DLD1 (cell line): ENCODE measurements at regions not wholly inside any gene's neighbourhood (a gene's known extent, or its start where the extent isn't known, plus 50 kb on each side); places are given as distances from the start of the nearest gene placed in this dataset.
"Not testable (repeated sequence)": the region's sequence is repeated elsewhere in the genome, so short reads cannot be mapped to it uniquely, and the experiment has no call there.

ENCODE experiments used
- in situ Hi-C: cut with HindIII; loops from 2 replicates; pipeline ENCODE4 v1.10.0; 2017; ENCODE audit warnings: low sequenced_read_pairs

DNA sequence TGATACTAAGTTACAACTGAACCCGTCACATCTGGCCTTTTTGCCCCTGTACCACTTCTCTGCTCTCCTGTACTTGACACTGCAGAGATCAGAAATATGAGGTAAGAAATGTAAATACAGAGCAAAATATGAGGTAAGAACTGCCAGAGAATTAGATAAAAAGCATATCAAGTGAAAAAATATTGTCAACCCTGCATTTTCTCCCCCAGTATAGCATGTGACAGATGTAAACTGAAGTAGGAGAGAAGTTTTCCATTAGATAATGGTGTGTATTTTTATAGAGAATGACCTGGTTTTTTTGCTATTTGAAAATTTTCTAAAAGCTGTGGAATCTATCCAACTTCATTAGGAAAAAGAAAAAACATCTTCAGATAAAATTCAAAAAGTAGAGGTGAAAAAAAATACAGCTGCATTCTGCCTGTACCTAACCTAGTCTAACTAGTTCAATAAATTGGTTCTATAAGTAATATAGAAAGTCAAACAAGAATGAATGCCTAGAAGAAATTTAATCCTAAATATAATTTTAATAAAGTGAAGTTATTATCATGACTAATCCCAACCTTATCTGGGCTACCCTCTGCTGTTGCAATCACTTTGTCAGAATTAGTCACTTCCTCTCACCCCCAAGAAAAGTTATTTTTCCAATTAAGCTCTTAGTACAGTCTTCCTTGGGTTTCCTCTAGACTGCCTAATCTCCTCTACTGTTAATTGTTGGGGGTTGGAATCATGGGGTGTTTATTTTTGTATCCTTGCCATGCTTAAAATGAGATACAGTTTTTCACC is 210.0 kb downstream of the RASSF9 start:
- in situ Hi-C loops = no loop called here

DNA sequence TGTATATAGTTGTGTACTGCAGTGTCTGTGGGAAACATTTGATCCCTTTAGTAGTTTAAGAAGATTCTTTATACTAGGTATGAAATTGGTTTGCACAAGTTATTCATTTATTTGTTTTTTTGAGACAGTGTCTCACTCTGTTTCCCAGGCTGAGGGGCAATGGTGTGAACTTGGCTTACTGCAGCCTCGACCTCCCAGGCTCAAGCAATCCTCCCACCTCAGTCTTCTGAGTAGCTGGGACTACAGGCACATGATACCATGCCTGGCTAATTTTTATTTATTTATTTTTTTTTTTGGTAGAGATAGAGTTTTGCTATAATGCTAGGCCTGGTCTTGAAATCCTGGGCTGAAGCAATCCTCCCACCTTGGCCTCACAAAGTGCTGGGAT is 209.4 kb downstream of the RASSF9 start:
- in situ Hi-C loops = no loop called here

DNA sequence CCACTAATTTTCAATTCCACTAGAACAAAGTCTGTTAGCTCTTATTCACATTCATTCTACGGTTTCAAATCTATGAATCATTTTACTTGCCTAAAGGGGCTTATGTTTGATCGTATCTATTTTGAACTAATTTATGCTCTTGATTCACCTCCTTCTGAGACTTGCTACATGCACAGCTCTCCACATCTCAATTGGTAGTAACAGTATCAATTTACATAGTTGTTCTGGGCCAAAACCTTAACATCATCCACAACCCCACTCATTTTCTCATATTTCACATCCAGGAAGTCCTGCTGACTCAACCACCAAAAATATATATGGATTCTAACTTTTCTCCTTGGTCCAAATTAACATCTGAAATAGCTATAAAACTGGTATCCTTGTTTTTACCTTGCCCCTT is 208.6 kb downstream of the RASSF9 start:
- in situ Hi-C loops = no loop called here

DNA sequence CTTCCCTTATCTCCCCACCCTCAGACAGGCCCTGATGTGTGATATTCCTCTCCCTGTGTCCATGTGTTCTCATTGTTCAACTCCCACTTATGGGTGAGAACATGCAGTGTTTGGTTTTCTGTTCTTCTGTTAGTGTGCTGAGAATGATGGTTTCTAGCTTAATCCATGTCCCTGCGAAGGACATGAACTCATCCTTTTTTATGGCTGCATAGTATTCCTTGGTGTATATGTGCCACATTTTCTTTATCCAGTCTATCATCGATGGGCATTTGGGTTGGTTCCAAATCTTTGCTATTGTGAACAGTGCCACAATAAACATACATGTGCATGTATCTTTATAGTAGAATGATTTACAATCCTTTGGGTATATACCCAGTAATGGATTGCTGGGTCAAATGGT is 207.6 kb downstream of the RASSF9 start:
- in situ Hi-C loops = not testable (repeated sequence)

DNA sequence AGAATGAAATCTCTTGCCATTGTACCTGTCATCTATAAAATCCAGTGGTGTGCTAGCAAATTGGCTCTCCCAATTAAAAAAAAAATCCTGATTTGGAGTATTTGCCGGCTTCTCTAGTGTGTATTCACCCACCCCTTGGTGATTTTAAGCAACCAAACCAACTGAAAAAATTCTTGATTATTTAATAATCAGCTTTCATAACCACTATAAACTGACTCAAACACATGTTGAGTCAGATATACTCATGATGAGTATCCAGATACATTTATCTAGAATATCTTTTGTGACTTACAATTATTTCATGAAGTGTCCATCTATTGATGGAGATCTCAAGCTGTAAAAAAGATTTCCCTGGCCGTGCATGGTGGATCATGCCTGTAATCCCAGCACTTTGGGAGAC is 205.4 kb downstream of the RASSF9 start:
- in situ Hi-C loops = no loop called here

DNA sequence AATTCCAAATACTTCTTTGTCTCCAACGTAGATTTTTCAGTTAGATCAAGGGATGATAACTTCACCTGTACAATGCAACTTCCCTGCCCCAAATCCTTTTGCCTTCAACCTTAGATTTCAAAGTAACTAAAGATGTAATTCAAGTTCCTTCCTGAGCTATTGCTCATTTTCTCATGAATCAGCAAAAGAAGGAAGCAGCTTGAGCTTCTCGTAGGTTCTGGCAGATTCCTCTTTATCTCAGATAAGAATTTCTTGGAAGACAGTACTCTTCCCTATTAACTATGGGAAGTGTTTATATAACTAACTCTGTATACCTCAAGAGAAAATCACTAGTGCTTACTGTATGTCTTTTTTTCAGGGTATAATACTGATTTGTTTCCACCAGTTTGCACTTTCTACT is 203.8 kb downstream of the RASSF9 start:
- in situ Hi-C loops = no loop called here

DNA sequence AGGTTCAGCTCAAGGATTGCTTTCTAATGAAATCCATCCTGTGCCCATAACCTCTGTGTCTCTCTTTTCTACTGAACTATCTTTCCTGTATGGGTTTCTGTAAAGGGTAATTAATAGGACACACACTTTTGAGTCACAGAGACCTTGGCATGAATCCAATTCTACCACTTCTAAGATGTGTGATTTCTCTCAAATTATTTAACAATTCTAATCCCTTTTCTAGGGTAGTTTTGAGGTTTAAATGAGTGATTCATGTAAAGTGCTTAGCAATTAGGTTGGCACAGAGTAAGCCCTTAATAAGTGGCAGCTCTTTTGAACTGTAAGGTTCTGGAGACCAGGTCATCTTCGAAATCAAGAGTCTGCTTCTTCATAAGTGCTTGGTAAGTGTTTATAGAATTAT is 202.7 kb downstream of the RASSF9 start:
- in situ Hi-C loops = no loop called here

DNA sequence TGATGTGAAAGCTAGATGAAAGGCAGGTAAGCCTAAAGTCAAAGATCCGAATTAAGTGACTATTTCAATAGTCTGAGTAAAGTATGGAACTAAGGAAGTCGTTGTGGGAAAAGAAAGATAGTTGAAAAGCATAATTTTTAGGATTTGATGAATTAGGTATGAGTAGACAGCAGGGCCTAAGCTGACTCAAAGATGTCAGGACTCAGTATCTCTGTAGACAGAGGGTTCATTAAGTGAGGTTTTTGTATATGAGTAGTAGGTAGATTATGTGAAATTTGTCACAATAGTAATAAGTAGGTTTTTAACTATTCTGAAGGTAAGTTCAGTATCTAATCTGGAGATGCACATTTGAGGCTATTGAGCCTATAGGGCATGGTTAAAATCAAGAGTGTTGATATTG is 196.4 kb downstream of the RASSF9 start:
- in situ Hi-C loops = no loop called here

DNA sequence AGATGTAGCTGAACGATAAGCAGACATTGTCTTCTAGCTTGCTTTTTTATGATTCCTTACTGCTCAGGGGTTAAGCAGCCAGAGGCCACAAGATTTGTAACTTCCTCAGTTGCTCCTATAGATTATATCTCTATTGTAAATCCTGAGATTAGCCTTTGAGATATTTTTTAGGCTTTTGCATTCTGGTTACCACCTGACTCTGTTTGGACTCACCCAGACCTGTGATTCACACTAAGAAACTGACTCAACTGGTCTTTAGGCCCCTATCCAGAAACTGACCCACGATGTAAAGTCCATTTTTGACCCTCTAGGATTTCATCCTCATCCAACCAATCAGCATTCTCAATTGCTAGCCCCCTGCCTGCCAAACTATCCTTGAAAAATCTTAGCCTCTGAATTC is 194.4 kb downstream of the RASSF9 start:
- in situ Hi-C loops = no loop called here

DNA sequence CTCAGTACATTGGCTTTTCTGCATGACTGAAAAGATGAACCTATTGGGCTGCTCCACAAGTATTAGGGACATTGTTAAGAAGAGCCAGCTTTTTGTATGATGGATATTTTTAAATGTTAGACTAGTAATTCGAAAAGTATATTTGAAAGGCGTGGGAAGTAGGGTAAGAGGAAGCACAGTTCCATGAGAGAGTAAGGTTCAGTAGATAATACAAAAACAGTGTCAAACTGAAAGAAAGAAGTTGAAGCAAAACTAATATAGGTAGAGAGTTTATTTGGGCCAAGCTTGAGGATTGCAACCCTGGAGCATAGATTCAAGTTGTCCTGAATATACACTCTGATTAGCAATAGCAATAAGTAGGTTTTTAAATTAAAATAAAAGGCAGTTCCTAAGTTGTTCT is 193.9 kb downstream of the RASSF9 start:
- in situ Hi-C loops = no loop called here

DNA sequence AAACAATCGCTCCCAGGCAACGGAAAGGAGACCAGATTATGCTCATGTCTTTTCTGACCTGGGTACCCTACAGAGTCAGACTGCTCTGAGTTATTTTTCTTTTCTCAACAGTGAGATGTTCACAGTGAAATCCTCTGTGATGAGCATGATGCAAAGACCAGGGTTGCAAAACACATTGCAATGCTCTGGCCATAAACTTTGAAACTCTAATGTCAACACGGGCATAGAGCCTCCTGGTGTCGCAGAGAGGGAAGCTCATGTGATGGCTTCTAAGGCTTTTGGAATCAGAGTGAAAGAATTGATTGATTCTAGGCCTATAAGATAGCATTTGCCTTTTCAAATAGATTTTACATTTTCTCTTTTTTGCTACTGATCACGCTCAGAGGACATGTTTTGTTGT is 193.4 kb downstream of the RASSF9 start:
- in situ Hi-C loops = no loop called here

DNA sequence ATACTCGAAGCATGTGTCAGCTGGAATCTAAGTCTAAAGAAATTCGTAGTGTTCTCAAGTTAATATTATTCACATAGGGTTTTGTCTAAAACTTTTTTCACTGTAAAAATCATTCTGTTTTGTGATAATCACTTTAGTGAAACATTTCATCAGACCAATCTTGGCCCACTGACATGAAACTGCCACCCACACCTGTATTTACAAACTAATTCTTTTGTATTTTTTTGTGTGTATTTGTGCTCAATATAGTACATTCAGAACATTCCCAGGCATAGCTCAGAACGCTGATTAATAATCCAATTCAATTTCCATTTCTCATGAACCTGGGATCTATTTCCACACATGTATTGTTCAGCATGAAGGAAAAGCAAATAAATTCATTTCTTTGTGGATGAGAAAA is 191.7 kb downstream of the RASSF9 start:
- in situ Hi-C loops = no loop called here

DNA sequence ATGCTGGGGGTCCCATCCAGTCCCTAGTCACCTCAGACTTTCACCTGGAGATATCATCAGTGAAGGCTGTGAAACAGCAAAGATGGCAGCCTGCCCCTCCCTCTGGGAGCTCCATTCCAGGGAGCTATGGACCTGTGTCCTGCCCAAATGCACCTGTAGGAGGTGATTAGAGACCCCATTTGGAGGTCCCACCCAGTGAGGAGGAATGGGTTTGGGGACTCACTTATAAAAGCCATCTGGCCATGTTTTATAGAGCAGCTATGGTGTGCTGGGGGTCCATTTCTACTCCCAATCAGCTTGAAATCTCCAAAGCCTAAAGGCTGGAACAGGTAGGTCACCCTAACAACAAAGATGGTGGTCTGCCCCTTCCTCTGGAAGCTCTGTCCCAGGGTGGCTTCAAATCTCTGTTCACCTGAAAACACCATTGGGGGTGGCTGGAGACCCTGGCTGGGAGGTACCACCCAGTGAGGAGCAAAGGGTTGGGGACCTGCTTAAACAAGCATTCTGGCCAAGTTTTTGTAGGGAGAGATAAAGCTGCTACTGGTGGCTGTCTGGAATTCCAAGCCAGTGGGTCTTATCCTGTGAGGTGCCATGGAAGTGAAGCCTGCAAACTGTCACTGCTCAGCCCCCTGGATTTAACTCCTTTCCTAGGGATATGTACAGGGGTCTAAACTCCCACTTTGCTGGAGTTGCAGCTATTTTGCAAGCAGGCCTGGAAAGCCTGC is 182.3 kb downstream of the RASSF9 start:
- in situ Hi-C loops = no loop called here

DNA sequence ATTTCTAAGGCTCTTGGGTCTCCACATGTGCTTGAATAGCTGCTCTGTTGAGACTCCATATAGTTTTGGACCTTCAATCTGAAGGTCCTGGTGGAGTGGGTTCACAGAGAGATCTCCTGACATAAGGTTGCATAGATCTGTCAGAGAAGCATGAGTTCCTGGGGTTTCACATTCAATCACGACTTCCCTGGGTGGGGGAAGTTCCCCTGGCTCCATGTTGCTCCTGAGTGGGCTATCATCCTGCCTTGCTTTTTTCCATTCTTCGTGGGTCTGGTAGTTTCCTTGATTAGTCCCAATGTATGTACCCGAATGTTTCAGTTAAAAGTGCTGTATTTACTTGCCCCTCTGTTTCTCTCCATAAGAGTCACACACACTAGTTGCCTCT is 181.8 kb downstream of the RASSF9 start:
- in situ Hi-C loops = no loop called here

DNA sequence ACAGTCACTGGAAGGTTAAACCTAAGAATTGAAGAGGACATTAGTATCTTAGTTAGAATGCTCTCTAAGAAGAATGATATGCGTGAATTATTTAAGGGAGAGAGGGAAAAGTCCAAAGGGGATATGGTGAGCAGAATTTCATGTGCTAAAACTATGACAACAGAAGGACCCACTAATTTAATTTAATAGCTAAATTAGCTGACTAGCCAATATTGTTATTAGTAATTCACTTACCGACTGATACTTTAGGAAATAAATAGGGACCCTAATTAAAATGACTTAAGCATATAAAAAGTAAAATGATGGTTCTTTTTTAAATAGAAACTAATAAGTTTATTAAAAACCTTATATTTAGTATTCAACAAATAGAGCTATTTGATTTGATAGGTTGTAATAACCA is 179.6 kb downstream of the RASSF9 start:
- in situ Hi-C loops = no loop called here

DNA sequence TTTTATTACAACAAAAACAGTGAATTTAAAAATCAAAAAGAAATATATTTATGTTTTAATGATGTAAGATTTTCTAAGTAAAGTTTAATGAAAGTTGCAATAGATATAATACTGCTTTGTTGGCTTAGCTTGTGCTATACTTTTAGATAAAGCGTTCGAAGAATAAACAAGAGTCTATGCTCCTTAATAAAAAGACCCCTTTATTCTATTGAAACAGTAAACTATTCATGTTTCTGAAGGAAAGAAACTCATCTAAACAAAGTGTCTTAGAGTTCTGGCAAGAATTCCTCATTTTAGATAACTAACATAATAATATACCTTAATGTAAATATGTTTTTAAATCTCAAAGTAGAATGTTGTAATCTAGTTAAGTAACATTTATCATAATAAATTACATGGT is 179.0 kb downstream of the RASSF9 start:
- in situ Hi-C loops = no loop called here

DNA sequence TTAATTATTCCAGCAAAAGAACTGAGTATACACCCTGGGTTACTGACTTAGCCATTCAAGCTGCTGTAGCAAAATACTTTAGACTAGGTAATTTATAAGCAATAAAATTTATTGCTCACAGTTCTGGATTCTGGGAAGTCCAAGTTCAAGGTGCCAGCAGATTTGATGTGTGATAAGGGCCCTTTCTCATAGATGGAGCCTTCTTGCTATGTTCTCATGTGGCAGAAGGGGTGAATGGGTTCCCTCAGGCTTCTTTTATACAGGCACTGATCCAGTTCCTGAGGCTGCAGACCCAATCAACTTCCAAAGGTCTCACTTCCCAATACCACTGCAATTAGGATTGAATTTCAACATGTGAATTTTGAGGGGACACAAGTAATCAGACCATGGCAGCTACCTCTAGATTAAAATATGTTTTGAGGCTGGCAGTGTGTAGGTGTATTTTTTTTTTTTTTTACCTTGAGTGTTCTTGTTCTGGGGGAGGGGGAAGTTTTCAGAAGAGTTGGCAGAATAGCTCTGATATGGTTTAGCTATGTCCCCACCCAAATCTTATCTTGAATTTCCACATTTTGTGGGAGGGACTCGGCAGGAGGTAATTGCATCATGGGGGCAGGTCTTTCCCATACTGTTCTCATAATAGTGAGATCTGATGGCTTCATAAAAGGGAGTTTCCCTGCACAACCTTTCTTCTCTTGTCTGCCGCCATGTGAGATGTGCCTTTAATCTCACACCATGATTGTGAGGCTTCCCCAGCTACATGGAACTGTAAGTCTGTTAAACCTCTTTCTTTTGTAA is 178.2 kb downstream of the RASSF9 start:
- in situ Hi-C loops = no loop called here

DNA sequence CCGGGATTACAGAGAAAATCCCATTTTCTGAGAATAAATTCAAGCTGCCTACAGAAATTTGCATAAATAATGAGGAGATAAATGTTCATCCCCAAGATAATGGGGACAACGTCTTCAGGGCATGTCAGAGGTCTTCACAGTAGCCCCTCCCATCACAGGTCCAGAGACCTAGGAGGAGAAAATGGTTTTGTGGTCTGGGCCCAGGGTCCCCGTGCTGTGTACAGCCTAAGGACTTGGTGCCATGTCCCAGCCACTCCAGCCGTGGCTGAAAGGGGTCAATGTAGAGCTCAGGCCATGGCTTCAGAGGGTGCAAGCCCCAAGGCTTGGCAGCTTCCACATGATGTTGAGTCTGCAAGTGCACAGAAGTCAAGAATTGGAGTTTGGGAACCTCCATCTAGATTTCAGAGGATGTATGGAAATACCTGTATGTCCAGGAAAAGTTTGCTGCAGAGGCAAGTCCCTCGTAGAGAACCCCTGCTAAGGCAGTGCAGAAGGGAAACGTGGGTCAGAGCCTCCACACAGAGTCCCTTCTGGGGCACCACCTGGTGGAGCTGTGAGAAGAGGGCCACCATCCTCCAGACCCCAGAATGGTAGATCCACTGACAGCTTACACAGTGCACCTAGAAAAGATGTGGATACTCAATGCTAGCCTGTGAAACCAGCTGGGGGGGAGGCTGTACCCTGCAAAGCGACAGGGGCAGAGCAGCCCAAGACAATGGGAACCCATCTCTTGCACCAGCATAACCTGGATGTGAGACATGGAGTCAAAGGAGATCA is 176.3 kb downstream of the RASSF9 start:
- in situ Hi-C loops = no loop called here

DNA sequence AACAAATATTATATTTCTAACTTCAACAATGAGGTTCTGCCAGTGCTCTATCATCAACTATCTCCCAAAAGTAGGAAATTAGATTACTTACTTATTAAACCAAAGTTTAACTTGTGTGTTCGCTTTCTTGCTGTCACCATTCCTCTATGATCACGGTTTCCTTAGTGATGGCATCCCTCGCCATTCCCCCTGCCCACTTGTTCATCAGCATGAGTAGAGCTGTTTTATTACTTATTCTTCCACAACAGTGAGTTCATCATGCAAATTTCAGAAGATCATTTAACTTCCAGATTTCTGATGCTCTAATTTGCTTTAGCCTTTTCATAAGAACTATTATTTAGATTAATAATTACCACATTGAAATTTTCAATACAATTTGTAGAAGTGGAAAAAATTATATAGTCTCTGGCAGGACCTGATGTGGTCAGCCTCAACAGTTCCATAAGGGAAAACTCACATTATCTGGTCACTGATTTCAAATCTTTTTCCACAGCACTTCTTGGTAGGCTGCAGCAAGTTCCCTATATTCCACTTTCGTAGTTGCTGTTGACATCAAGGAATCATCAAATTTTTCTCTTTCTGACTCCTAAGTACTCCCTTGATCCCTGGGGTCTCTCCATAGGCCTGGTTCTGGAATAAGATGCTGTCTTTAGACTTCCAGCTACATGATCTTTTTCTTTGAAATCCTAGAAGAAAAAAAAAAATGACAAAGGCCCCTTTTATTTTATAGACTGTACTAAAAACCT is 174.6 kb downstream of the RASSF9 start:
- in situ Hi-C loops = no loop called here

DNA sequence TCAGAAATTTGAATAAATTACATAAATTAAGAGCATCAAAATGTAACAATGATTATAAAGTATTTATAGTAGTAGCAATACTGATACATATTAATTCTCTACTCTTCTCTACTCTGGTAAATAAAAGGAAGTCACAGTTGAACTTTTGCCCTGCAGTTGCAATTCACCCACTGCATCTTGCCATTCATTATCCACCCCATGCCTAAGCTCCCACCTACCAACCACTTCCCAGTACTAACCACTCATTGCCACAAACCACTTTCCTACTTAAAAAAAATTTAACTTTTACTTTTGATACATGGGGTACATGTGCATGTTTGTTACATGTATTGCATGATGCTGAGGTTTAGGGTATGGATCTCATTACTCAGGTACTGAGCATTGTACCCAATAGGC is 174.0 kb downstream of the RASSF9 start:
- in situ Hi-C loops = no loop called here
